Suprapubic skin (tissue), 3 donors: ENCODE measurements at regions not wholly inside any gene's neighbourhood (a gene's known extent, or its start where the extent isn't known, plus 50 kb on each side); places are given as distances from the start of the nearest gene placed in this dataset.

Source experiments
- CTCF ChIP-seq, 2 donors: fragments of 200-600 bp in 1 of 2; fragments of 450-650 bp in 1 of 2; sonication (generic) in 1 of 2; IDR thresholded peaks; one replicate each; pipeline ENCODE4 v1.5.1; 2016 to 2019; ENCODE audit warnings: antibody characterized with exemption in 2 of 2, mild to moderate bottlenecking in 1 of 2, moderate library complexity in 1 of 2
- POLR2A ChIP-seq, 2 donors: fragments of 450-650 bp; IDR thresholded peaks; one replicate each; pipeline ENCODE4 v1.6.1; 2017; ENCODE audit warnings: antibody characterized with exemption in 2 of 2, mild to moderate bottlenecking in 2 of 2, moderate library complexity in 2 of 2

DNA sequence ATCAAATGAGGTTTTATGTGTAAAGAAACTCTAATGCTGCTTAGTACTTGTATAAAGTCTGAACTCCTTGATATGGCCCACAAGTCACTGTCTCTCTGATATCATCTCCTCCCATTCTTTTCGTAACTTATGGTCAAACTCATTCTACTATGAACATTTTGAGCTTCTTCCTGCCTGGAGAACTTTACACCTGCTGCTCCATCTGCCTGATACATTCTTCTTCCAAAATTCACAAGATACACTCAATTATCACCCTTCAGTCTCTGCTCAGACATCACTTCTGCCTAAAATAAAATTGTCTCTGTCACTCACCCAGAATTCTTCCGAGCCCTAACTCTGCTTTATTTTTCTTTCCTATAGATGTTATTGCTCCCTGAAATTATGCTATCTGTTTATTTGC is 192.8 kb upstream of the LYPLAL1 start:
- TF ChIP-seq CTCF (IDR thresholded peaks at IDR 0.05) (no peak), POLR2A (IDR thresholded peaks at IDR 0.05) (no peak)
